Left renal cortex interstitium (tissue), 4 donors: ENCODE measurements at regions not wholly inside any gene's neighbourhood (a gene's known extent, or its start where the extent isn't known, plus 50 kb on each side); places are given as distances from the start of the nearest gene placed in this dataset.
"Not testable (repeated sequence)": the region's sequence is repeated elsewhere in the genome, so short reads cannot be mapped to it uniquely, and the experiment has no call there.

ENCODE experiments used
- DNase-seq, 4 donors: peaks; one replicate each; pipeline ENCODE4 v3.0.0-alpha.2; 2013; ENCODE audit warnings: low read depth in 4 of 4, low spot score in 2 of 4, missing footprints in 1 of 4

DNA sequence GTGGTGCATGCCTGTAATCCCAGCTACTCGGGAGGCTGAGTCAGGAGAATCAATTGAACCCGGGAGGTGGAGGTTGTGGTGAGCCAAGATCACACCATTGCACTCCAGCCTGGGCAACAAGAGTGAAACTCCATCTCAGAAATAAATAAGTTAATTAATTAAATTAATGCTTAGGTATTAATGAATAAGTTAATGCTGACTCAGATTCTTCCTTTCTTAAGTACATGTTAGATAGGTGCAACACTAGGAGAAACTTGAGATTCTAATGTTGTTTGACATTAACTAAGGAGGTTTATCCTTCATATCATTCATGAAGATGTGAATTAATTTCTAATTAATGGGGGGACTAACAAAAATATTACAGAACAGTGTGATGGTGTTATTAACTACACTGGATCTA lies 812.6 kb upstream of the SPRY2 start:
- no peak for DNase-seq

DNA sequence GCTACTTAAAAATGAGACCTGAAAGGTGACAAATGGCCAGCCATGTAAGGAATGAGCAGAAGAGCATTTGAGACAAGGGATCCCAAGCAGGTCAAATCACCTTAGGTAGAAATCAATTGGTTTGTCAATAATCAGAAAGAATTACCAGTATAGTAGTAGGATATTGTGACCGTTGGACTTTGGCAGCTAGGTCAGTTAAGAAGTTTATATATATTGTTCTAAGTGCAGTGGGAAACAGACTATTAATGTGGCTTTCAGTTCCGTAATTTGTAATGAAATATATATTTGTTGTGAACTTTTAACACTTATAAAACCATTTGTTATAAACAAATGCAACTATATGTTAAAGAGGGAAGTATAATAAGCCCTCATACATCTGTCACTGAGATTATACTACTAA lies 807.9 kb upstream of the SPRY2 start:
- DNase-seq: no peak

DNA sequence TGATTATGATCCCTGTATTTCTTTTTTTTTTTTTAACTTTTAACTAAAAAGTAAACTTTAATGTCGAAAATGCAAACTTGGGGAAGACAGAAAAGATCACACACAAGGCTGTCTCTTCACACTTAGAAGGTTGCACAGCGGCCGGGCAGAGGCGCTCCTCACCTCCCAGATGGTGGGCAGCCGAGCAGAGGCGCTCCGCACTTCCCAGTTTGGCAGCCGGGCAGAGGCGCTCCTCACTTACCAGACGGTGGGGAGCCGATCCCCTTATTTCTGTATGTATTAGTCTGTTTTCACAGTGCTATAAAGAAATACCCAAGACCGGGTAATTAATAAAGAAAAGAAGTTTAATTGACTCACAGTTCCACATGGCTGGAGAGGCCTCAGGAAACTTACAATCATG lies 805.6 kb upstream of the SPRY2 start:
- DNase-seq: not testable (repeated sequence)

DNA sequence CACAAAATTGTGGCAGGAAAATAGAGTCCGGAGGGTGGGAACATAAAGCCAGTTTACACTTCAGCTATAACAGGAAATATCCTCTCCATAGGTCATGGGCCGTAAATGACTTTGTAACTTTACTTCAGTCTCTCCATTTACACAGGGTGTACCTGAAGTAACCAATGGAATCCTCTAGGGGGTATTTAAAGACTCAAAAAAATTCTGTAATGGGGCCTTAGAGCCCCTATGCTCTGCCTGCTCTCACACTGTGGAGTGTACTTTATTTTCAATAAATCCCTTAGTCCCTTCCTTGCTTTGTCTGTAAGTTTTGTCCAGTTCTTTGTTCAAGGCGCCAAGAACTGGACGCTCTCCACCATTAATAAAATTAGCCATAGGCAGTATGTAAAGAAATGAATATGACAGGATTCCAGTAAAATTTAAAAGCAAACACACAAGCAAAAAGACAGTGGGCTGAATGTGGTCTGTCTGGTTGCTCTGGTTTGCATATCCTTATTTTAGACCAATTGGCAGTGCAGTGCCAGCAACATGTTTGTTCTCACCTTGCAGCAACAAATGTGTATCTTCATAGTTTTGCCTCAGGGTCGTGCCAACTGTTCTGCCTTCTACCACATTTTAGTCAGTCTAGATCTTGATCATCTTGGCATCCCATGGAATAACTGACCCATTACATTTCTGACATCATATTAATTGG lies 801.5 kb upstream of the SPRY2 start:
- DNase-seq: no peak

DNA sequence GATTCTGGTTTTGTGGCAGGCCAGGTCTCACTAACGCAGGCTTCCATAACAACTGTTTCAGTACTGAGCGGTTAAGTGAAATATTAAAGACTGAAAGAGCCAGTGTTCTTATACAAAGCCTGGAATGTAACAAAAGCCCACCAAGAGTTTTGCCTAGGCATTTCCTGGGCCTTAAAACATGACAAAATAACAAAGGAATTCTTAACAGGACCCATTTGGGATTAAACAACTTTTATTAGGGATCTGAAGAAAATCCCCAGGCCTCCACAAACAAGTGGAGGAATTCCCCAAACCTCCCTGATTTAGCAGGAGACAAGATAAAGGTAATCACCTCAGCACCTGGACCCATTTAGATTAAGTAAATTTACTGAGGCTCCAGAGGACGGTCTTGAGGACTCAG lies 799.7 kb upstream of the SPRY2 start:
- no peak for DNase-seq

DNA sequence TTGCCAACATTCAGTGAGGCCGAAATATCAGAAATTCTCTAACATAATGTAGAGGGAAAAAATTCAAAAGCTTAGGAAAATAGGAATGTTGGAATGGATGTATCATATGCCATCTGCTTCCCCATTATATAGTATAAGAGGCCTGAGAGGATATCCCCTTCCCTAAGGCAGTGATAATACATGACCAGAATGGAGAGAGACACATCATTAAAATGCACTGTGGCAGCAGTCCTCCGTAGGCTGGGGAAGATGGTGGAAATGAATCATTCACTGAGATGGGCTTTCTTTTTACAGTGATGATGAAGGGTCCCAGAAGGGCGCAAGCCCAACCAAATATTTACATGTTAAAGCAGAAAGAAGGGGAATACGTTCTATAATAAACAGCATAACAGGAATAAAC lies 799.1 kb upstream of the SPRY2 start:
- no peak for DNase-seq

DNA sequence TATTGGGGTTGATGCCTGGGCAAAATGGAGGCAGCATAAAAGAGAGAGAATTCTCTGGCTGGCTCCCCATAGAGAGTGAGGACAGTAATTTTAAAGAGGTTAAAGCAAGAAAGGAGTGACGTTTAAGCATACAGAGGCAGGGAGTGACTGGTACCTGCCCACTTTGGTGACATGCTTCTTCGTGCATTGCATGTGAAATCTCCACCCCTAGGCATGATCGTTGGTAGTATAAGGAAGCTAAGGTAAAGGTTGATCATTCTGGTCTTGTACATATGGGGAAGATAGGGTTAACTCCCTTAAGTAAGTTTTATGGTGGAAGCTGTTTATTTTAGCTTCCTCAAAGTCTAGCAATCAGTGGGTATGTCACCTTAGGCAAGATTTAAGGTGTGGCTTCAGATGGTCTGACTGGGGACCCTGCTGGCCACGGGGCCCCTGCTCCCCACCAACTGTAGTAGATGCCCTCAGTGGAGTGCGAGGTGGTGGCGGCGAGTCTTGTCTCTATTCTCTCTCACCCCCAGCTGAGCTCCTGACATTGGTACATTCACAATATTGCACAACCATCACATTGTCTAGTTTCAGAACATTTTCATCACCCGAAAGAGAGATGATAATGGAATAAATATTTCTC lies 797.5 kb upstream of the SPRY2 start:
- DNase-seq: no peak

DNA sequence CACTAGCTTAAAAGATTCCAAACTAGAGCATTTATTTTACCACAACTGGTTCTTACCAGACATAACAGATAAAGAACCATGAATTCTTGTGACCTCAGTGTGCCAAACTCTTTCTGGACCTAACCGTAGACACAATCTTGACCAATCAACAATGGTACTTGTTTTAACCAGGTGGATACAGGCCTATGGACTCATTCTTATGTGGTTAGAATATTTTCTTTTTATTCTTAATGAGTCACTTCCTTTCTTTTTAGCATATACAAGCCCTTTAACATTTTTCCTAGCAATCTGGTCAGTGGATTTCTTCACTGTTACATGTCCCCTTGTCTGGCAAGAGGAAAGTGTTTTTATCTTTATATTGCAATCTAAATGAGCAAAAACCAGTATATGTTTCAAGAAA lies 792.1 kb upstream of the SPRY2 start:
- no peak for DNase-seq

DNA sequence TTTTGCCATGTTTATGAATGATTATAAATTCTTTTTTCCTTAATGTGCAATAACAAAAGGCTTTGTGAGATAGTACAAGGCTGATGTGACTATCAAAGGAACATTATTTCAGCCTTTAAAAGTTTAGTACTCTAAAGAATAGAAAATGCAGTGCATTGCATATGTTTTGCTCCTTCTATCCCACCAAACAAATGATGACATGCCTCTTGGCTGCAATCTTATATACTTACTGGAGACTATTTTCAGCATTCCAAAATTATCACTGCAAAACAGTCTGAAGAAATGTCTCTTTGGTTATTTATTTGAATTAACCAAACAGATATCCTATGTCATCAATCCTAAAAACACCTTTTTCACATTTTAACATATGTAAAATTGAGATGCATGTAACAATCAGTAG lies 776.5 kb upstream of the SPRY2 start:
- no peak for DNase-seq

DNA sequence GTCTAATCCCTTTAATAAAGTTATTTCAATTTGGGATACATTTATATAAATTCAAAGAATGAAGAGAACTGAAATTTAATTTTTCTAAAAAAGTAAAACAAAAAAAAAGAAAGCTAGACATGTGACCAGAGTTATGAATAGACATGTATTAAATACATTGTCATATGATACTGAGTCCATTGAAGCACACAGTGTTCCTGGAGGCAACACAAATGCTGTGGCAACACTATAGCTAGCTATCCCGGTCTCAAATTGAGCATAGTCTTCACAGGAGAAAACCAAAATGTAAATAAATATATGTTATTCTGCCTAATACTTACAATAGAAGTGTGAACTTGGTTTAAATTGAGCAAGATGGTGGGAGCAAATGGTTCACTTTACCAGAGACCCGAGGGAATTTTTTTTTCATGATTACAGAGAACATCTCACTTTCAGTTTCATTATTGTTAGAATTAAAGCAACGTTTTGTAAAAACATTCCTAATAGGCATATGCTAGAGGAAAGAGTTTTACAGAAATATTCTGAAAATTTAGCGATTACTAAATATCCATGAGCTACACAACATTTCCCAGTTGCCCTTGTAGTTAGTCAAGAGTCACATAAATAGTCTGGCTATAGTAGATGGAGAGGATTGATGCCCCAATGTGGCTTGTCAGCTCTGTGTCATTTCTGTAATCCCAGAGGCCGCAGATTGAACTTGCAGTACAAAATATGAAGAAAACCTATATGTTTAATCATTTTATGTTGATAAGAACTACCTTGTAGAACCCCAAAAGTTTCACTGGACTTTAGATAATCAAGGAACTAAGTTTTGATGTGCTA lies 775.7 kb upstream of the SPRY2 start:
- no peak for DNase-seq

DNA sequence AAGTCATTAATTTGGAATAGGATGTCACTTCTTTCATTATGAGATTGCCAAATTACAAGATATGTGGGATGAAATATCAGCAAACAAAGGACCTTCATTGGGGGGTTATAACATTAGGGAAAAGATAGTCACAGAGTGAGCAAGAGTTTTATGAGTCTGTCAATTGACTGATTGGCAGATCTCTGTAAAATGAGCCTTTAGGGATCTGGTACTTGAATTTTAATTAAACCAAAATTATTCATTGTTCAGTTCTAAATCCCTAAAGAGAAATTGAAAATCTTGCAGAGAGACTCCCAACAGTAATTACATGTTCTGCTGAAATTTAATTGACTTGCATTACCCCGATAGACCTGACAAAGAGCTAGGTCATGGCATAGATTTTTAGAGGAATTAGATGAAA lies 768.1 kb upstream of the SPRY2 start:
- no peak for DNase-seq

DNA sequence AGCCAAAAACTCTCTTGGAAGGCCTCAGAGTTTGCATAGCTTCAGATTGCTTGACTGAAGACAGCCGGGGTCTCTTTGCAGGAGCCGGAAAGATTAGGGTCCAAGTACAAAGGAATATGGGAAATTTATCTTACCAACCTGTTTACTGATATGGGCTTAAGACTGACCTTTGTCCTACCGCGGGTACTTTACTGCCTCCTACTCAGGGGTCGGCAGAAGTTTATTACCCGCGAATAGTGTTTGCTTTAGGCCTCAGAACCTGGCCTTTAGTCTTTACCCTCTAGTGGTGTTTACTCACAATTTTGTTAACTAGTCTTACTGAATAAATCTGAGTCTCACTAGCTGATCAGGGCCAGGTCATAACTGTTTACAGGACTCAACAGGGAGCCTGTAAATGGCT lies 765.4 kb upstream of the SPRY2 start:
- no peak for DNase-seq

DNA sequence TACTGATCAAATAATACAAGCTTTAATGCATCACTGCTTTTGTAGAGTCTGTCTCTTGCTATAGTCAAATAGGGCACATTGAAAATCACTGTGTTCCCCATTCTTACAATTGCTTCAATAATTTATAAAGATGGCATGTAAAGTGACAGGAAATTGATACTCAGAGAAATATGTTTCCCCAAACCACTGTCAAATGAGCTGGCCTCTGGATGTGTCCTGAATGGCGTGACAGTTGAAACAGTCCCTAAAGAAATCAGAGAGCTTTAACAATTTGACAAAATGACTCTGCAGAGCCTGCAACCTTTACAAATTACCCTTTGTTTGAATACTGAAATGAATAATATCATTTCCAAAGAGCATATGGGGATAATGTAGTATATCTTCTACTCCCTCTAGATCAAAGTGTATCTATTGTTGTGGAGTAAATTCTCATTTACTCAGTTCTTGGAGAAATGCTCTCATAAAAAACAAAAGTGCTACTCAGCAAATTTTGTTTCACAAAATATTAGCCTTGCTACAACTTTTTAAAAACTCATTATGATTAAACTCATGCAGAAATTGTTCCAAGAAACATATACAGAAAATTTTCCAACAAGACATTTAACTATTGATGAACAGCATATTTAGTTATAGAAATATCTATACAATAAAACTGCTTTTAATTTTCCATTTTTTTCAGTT lies 763.2 kb upstream of the SPRY2 start:
- no peak for DNase-seq

DNA sequence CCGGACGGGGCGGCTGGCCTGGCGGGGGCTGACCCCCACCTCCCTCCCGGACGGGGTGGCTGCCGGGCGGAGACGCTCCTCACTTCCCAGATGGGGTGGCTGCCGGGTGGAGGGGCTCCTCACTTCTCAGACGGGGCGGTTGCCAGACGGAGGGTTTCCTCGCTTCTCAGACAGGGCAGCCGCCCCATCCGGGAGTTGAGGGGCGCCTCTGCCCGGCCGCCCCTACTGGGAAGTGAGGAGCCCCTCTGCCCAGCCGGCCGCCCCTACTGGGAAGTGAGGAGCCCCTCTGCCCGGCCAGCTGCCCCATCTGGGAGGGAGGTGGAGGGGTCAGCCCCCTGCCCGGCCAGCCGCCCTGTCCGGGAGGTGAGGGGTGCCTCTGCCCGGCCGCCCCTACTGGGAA lies 761.1 kb upstream of the SPRY2 start:
- DNase-seq: not testable (repeated sequence)

DNA sequence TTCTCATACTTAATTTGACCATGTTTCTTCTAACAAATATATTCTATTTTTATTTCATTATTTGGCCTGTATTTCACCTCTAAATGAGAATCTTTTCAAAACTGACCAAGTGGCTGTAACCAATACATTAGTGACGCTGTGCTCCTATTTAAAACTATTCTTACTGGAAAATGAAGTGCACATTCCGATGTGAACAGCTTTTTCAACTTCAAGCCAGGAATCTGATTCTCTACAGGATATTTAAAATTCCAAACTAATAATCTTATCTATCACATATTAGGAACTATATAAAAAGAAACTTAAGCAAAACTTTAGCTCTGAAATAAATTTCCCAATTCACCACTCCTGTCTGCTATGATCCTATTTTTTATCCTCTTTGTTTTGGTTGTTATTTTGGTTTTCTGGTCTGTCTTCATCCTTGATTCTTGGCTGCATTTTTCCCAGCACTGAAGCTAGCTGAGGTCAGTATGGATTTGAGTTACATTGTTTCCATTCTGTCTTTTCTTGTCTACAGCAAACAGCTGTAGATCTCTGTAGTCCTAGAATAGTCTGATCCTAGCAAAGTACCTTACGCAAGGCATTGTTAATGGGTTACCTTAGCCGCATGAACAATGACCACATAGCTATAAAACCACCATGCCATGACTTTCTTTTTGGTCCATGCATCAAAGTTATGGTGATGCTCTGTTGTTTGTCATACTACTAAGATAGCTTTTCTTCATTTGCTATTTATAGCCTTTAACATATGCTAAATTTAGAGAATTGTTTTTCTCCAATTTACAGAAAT lies 748.6 kb upstream of the SPRY2 start:
- DNase-seq: no peak

DNA sequence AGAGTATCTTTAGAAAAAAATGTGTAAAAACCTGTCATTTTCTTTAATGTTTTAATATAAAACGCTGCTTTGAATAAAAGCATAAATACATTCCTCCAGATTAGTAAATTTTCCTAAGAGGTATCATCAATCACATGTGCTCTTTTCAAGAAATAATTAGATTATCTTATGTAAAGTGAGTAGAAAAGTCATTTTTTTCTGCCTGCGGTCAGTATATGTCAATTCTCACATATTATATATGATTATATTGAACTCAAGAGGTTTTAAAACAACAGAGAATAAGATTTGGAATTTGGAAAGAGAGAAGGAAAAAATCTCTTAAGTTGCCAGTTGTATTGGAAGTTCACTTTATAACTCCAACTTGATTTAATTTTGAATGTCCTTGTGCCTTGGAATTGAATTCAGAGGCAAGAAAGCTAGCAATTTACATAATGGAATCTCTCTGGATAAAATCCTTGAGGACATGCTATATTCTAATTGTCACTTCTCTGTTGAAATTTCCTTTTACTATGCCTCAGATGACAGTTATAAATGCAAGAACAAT lies 740.1 kb upstream of the SPRY2 start:
- DNase-seq: no peak

DNA sequence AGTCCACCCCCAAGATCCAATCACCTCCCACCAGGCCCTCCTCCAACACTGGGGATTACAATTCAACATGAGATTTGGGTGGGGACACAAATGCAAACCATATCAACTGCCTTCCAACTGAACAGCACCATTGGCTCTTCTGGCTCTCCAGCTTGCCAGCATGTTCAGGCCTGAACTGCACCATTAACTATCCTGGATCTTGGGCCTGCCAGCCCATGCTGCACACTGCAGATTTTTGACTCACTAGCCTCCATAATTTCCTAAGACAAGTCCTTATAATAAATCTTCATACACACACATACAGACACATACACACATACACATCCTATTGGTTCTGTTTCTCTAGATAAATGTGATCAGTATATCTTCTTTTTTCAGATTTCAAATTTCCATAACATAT lies 737.1 kb upstream of the SPRY2 start:
- no peak for DNase-seq

DNA sequence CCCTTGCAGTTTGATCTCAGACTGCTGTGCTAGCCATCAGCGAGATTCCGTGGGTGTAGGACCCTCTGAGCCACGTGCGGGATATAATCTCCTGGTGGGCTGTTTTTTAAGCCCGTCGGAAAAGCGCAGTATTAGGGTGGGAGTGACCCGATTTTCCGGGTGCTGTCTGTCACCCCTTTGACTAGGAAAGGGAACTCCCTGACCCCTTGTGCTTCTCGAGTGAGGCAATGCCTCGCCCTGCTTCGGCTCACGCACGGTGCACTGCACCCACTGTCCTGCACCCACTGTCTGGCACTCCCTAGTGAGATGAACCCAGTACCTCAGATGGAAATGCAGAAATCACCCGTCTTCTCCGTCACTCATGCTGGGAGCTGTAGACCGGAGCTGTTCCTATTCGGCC lies 728.9 kb upstream of the SPRY2 start:
- DNase-seq: not testable (repeated sequence)

DNA sequence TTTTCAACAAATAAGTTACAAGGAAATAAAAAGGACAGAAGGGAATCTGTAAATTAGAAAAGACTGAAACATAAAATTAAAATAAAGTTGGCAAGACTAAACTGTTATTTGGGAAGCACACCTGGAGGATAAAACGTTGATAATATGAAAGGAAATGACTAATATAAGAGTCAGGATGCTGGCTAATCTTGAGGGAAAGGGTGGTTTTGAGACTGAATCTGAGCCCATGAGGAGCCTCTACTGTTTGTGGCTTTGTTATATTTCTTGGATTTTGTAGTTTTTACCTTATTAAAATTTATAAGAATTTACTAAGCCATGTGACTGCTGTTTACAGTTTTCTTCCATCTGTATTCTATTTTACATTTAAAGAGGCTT lies 718.0 kb upstream of the SPRY2 start:
- no peak for DNase-seq

DNA sequence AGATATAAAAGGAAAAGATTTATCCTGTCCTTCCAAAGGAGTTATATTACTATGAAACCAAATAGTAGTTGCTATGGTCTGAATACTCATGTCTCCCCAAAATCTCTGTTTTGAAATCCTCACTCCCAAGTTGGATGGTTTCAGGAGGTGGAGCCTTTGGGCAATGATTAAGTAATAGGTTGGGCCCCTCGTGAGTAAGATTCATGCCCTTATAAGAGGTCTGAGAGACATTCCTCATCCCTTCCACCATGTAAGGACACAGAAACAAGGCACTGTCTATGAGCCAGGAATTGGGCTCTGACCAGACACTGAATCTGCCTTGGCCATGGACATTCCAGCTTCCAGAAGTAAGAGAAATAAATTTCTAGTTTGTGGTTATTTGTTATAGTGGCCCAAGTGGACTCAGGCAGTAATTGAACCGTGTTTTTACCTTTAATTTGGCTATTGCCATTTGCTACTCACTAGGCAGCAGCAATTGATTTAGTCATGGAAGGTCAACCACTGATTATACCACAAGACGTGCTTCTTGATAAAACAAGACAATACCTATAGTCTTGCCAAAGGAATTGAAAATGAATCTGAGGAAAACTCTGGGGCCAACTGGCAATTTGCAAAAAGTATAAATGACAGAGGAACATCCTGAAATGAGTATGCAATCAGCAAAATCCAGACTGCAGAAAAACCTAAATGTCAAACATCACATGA lies 717.4 kb upstream of the SPRY2 start:
- no peak for DNase-seq
